ENCODE measurements at regions not wholly inside any gene's neighbourhood (a gene's known extent, or its start where the extent isn't known, plus 50 kb on each side); places are given as distances from the start of the nearest gene placed in this dataset.

- no peak for TF ChIP-seq ARID4A (CRISPR knock-in tag; IDR thresholded peaks at IDR 0.05; ENCODE audit: borderline replicate concordance)
- TF ChIP-seq SMC3 (IDR thresholded peaks at IDR 0.05; ENCODE audit: low read length), result peak; percentile 45
- TF ChIP-seq ZNF484 (CRISPR knock-in tag; IDR thresholded peaks at IDR 0.05; ENCODE audit: borderline replicate concordance, low read depth), result no peak
- peak; percentile 21; the same call in 1 of the 2 replicates for TF ChIP-seq STAG1 (CRISPR knock-in tag; IDR thresholded peaks at IDR 0.05)
- TF ChIP-seq PLSCR1 (CRISPR knock-in tag; IDR thresholded peaks at IDR 0.05; ENCODE audit: borderline replicate concordance), result no peak
- no peak for TF ChIP-seq KLF13 (CRISPR knock-in tag; IDR thresholded peaks at IDR 0.05)
- TF ChIP-seq ZNF7 (CRISPR knock-in tag; IDR thresholded peaks at IDR 0.05), result no peak
- TF ChIP-seq CTCF (CRISPR knock-in tag; IDR thresholded peaks at IDR 0.05), result peak; percentile 43
- no peak for TF ChIP-seq KLF11 (CRISPR knock-in tag; IDR thresholded peaks at IDR 0.05)
- TF ChIP-seq ASH2L (IDR thresholded peaks at IDR 0.05; ENCODE audit: insufficient read length, low read depth, low read length), result no peak
- no peak for TF ChIP-seq ESRRA (CRISPR knock-in tag; IDR thresholded peaks at IDR 0.05; ENCODE audit: low read depth)
- no peak for TF ChIP-seq ZNF768 (CRISPR knock-in tag; IDR thresholded peaks at IDR 0.05)
- TF ChIP-seq MAZ (IDR thresholded peaks at IDR 0.05; ENCODE audit: borderline replicate concordance, low read depth, low read length), result 0 out of 2 replicates have a peak, but pooled peaks have one; percentile 21
- TF ChIP-seq MAZ (CRISPR knock-in tag; IDR thresholded peaks at IDR 0.05; ENCODE audit: low read depth), result no peak
- 0 out of 2 replicates have a peak, but pooled peaks have one; percentile 25 for TF ChIP-seq RFX5 (IDR thresholded peaks at IDR 0.05; ENCODE audit: low read depth, low read length)
- TF ChIP-seq ATF7 (IDR thresholded peaks at IDR 0.05), result peak; percentile 84
- no peak for TF ChIP-seq ATF7 (CRISPR knock-in tag; IDR thresholded peaks at IDR 0.05)
- TF ChIP-seq, protein P1, sequence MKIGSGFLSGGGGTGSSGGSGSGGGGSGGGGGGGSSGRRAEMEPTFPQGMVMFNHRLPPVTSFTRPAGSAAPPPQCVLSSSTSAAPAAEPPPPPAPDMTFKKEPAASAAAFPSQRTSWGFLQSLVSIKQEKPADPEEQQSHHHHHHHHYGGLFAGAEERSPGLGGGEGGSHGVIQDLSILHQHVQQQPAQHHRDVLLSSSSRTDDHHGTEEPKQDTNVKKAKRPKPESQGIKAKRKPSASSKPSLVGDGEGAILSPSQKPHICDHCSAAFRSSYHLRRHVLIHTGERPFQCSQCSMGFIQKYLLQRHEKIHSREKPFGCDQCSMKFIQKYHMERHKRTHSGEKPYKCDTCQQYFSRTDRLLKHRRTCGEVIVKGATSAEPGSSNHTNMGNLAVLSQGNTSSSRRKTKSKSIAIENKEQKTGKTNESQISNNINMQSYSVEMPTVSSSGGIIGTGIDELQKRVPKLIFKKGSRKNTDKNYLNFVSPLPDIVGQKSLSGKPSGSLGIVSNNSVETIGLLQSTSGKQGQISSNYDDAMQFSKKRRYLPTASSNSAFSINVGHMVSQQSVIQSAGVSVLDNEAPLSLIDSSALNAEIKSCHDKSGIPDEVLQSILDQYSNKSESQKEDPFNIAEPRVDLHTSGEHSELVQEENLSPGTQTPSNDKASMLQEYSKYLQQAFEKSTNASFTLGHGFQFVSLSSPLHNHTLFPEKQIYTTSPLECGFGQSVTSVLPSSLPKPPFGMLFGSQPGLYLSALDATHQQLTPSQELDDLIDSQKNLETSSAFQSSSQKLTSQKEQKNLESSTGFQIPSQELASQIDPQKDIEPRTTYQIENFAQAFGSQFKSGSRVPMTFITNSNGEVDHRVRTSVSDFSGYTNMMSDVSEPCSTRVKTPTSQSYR (CRISPR knock-in tag; IDR thresholded peaks at IDR 0.05; ENCODE audit: borderline replicate concordance), result no peak
- no peak for TF ChIP-seq BCL6 (CRISPR knock-in tag; IDR thresholded peaks at IDR 0.05)
- 0 out of 2 replicates have a peak, but pooled peaks have one; percentile 34 for TF ChIP-seq HOXA5 (CRISPR knock-in tag; IDR thresholded peaks at IDR 0.05)
Observed at GRCh38 chr17:45719335-45720071, 64.6 kb upstream of the CRHR1 start (continued).
